ENCODE measurements at regions not wholly inside any gene's neighbourhood (a gene's known extent, or its start where the extent isn't known, plus 50 kb on each side); places are given as distances from the start of the nearest gene placed in this dataset.
A peak's percentile ranks its signal among the peaks of the same experiment; 100 is the strongest.

DNA sequence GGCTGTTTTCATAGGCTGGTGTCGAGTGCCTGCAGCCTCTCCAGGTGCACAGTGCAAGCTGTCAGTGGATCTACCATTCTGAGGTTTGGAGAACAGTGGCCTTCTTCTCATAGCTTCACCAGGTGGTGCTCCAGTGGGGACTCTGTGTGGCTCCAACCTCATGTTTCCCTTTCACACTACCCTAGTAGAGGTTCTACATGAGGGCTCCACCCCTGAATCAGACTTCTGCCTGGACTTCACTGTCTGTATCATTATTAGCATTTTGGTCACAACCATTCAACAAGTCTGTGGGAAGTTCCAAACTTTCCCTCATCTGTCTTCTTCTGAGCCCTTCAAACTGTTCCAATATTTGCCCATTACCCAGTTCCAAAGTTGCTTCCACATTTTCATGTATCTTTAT, 1003.7 kb downstream of the MCTP2 start:
- no peak for TF ChIP-seq CTCF (IDR thresholded peaks at IDR 0.05; ENCODE audit: control insufficient read depth, insufficient read depth, low read depth, low read length, missing control alignments)
- H3K4me3 ChIP-seq (ENCODE audit: control insufficient read depth, low read depth, low read length) = no peak overlapping the region
- no peak for DNase-seq (ENCODE audit: low read depth)

DNA sequence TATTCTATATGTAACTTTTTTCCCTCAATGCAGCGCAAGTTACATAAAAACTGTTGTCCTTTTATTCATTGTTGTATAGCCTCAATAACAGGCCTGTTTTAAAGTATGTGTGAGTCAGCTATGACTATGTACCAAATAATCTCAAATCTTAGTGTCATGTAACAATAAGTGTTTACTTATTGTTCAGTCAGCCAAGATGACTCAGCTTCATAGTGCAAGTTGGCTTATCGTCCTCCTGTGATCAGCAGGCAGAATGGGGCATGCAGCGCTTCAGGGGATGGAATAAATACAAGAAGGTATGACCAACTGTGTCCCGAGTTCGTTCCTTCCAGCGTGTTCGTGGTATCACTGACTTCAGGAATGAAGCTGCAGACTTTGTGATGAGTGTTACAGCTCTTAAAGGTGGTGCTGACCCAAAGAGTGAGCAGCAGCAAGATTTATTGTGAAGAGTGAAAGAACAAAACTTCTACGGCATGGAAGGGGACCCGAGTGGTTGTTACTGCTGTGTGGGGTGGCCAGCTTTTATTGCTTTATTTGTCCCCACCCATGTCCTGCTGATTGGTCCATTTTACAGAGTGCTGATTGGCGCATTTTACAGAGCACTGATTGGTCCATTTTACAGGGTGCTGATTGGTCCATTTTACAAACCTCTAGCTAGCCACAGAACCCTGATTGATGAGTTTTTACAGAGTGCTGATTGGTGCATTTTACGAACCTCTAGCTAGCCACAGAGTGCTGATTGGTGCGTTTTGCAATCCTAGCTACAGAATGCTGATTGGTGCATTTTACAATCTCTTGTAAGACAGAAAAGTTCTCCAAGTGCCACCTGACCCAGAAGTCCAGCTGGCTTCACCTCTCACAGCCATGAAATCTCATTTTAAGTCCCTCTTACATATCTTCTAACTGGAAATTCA, 1016.0 kb downstream of the MCTP2 start:
- TF ChIP-seq CTCF (IDR thresholded peaks at IDR 0.05; ENCODE audit: control insufficient read depth, insufficient read depth, low read depth, low read length, missing control alignments) = no peak
- H3K4me3 ChIP-seq (ENCODE audit: control insufficient read depth, low read depth, low read length) = no peak overlapping the region
- peak; percentile 81 for DNase-seq (ENCODE audit: low read depth)

DNA sequence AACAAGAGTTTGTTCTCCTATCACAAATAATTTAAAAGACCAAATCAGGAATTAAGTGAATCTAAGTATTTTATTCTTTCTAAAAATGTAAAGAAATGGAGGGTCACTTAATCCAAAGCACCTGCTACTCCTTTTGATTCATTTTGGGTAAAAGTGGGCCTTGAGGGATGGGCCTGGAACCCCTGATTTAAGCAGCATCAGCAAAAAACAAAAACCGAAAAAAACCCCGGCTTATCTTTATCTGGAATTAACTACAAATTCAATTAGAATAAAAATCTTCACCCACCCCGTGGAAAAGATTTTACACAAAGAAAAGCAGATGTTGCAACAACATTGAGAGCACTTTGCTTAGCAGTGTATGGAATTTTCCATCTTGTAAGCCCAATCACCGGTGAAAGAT, 1018.2 kb downstream of the MCTP2 start:
- no peak for DNase-seq (ENCODE audit: low read depth)
- TF ChIP-seq CTCF (IDR thresholded peaks at IDR 0.05; ENCODE audit: control insufficient read depth, insufficient read depth, low read depth, low read length, missing control alignments) = no peak
- no peak overlapping the region for H3K4me3 ChIP-seq (ENCODE audit: control insufficient read depth, low read depth, low read length)

DNA sequence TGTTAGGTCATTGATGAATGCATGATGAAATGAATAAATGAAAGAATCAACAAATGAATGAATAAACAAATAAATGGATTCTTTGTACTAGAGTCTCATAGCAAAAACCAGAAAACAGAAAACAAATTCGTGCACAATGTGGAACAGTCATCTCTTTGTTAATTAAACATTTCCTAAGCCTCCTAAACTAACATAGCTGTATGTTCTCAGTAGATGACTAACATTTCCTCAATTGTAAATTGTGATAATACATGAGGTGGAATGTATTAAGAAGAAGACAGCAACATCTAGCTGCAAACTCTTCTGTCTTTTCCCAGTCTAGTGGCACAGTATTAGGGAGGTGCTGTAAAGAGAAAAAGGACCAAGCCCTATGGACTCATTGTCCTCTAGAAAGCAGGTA, 1021.0 kb downstream of the MCTP2 start:
- TF ChIP-seq CTCF (IDR thresholded peaks at IDR 0.05; ENCODE audit: control insufficient read depth, insufficient read depth, low read depth, low read length, missing control alignments) = no peak
- H3K4me3 ChIP-seq (ENCODE audit: control insufficient read depth, low read depth, low read length) = no peak overlapping the region
- no peak for DNase-seq (ENCODE audit: low read depth)

DNA sequence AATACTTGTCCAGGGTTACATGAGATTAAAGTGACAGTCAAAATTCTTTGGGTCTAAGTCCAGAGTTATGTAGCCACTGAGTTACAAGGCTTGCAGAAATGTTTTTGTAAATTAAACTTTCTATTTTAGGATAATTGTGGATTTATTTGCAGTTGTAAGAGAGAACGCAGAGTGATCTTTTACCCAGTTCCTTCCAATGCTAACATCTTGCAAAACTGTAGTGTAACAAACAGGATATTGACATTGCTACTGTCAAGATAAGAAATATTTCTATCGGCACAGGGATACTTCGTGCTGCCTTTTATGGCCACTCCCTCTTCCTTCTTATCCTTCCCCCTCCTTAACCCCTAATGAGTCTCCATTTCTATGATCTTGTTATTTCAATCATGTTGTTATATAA, 1022.9 kb downstream of the MCTP2 start:
- DNase-seq (ENCODE audit: low read depth) = no peak
- H3K4me3 ChIP-seq (ENCODE audit: control insufficient read depth, low read depth, low read length) = no peak overlapping the region
- TF ChIP-seq CTCF (IDR thresholded peaks at IDR 0.05; ENCODE audit: control insufficient read depth, insufficient read depth, low read depth, low read length, missing control alignments) = no peak

GRCh38 chr15:95259513-95259912, 1028.2 kb downstream of the MCTP2 start:
- peak; percentile 82 for TF ChIP-seq CTCF (IDR thresholded peaks at IDR 0.05; ENCODE audit: control insufficient read depth, insufficient read depth, low read depth, low read length, missing control alignments)

More at GRCh38 chr15:95259513-95259912, 1028.2 kb downstream of the MCTP2 start:
- no peak overlapping the region for H3K4me3 ChIP-seq (ENCODE audit: control insufficient read depth, low read depth, low read length)
- DNase-seq (ENCODE audit: low read depth) = no peak

Data from AG09309 (cell line).